DND-41 (cell line): ENCODE measurements at regions not wholly inside any gene's neighbourhood (a gene's known extent, or its start where the extent isn't known, plus 50 kb on each side); places are given as distances from the start of the nearest gene placed in this dataset.
"Not testable (repeated sequence)": the region's sequence is repeated elsewhere in the genome, so short reads cannot be mapped to it uniquely, and the experiment has no call there.

Experiments used
- ATAC-seq: fragments of 200-7000 bp; cut with Tn5 transposase; 3 replicates; pipeline ENCODE4 v1.9.1; 2021; ENCODE audit warnings: low read depth; ENCODE audit not compliant: insufficient read depth
- DNase-seq: peaks from one replicate; pipeline ENCODE4 v3.0.0-alpha.2; 2020
- H2AFZ ChIP-seq: 2 replicates; pipeline ENCODE4 v1.6.0; 2012; ENCODE audit warnings: low read depth, low read length
- H3K27ac ChIP-seq: 2 replicates; pipeline ENCODE4 v1.5.1; 2012; ENCODE audit warnings: low read length, inconsistent platforms
- H3K27me3 ChIP-seq: fragments of 200-600 bp; sonication (generic); 2 replicates; pipeline ENCODE4 v1.6.0; 2012; ENCODE audit warnings: low read length, mild to moderate bottlenecking, inconsistent platforms; ENCODE audit not compliant: insufficient read depth, poor library complexity
- H3K36me3 ChIP-seq: 2 replicates; pipeline ENCODE4 v1.5.1; 2012; ENCODE audit warnings: low read length, inconsistent platforms; ENCODE audit not compliant: insufficient read depth
- H3K4me1 ChIP-seq: 2 replicates; pipeline ENCODE4 v1.5.1; 2012; ENCODE audit warnings: mild to moderate bottlenecking, low read length; ENCODE audit not compliant: insufficient read depth
- H3K4me2 ChIP-seq: 2 replicates; pipeline ENCODE4 v1.6.0; 2012; ENCODE audit warnings: mild to moderate bottlenecking, moderate library complexity, low read length, inconsistent platforms; ENCODE audit not compliant: insufficient read depth
- H3K4me3 ChIP-seq, 2 experiments: fragments of 200-600 bp in 1 of 2; shearing (Covaris generic) in 1 of 2; 2 replicates each; pipeline ENCODE4 v1.5.1; 2012 to 2016; ENCODE audit warnings: inconsistent platforms in 2 of 2, low read length in 2 of 2, mild to moderate bottlenecking in 2 of 2, low read depth in 1 of 2, moderate library complexity in 1 of 2
- H3K79me2 ChIP-seq: 2 replicates; pipeline ENCODE4 v1.6.0; 2012; ENCODE audit warnings: low read length, inconsistent platforms; ENCODE audit not compliant: insufficient read depth
- H3K9ac ChIP-seq: 2 replicates; pipeline ENCODE4 v1.6.0; 2012; ENCODE audit warnings: low read depth, mild to moderate bottlenecking, inconsistent platforms, low read length, moderate library complexity
- H3K9me3 ChIP-seq: 2 replicates; pipeline ENCODE4 v1.5.1; 2012; ENCODE audit warnings: low read length, moderate library complexity, mild to moderate bottlenecking, inconsistent platforms; ENCODE audit not compliant: insufficient read depth, severe bottlenecking
- H4K20me1 ChIP-seq: 2 replicates; pipeline ENCODE4 v1.6.0; 2012; ENCODE audit warnings: low read length; ENCODE audit not compliant: insufficient read depth
- EZH2 ChIP-seq: IDR thresholded peaks from 3 replicates; pipeline ENCODE4 v1.6.1; 2012; ENCODE audit warnings: borderline replicate concordance, low read depth, mild to moderate bottlenecking, moderate library complexity, low read length, inconsistent platforms; ENCODE audit not compliant: severe bottlenecking
- TF ChIP-seq, protein P1 (sequence below): IDR thresholded peaks from 2 replicates; pipeline ENCODE4 v1.5.1; 2012; ENCODE audit warnings: borderline replicate concordance, low read length, moderate library complexity, mild to moderate bottlenecking; ENCODE audit not compliant: poor library complexity, severe bottlenecking; ENCODE audit errors: extremely low read depth

DNA sequence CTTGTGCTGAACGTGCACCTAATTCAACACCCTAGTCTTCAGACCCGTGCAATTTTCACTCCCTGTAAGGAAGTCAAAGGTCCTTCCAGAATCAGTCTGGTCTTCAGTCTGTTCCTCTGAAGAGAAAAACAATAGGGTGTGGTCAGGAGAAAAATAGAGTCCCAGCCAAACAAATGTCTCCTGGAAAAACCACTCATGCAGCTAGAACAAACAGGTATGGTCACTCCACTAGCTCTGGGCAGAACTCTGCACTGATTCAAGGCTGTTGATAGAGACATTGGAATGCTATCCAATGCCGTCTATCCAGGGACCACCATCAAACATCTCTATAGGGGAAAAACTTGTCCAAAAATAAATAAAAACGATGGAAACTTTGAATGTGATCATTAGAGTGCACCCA is 81.8 kb upstream of the MAP3K1 start:
- Histone ChIP-seq H2AFZ (no peak overlapping the region), H3K4me2 (no peak overlapping the region), H3K36me3 (no peaks in the 10 kb centered on the region), H3K79me2 (no peaks in the 10 kb centered on the region), H3K9ac (no peak overlapping the region), H3K4me1 (peaks cover 6% of the 10 kb centered on the region), H3K27ac (no peak overlapping the region), H3K27me3 (no peaks in the 10 kb centered on the region), H3K4me3 (no peak overlapping the region), H4K20me1 (no peaks in the 10 kb centered on the region), H3K9me3 (no peaks in the 10 kb centered on the region)
- ATAC-seq (no peak), DNase-seq (no peak)
- TF ChIP-seq, protein P1, sequence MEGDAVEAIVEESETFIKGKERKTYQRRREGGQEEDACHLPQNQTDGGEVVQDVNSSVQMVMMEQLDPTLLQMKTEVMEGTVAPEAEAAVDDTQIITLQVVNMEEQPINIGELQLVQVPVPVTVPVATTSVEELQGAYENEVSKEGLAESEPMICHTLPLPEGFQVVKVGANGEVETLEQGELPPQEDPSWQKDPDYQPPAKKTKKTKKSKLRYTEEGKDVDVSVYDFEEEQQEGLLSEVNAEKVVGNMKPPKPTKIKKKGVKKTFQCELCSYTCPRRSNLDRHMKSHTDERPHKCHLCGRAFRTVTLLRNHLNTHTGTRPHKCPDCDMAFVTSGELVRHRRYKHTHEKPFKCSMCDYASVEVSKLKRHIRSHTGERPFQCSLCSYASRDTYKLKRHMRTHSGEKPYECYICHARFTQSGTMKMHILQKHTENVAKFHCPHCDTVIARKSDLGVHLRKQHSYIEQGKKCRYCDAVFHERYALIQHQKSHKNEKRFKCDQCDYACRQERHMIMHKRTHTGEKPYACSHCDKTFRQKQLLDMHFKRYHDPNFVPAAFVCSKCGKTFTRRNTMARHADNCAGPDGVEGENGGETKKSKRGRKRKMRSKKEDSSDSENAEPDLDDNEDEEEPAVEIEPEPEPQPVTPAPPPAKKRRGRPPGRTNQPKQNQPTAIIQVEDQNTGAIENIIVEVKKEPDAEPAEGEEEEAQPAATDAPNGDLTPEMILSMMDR: no peak
- no peak for TF ChIP-seq EZH2

DNA sequence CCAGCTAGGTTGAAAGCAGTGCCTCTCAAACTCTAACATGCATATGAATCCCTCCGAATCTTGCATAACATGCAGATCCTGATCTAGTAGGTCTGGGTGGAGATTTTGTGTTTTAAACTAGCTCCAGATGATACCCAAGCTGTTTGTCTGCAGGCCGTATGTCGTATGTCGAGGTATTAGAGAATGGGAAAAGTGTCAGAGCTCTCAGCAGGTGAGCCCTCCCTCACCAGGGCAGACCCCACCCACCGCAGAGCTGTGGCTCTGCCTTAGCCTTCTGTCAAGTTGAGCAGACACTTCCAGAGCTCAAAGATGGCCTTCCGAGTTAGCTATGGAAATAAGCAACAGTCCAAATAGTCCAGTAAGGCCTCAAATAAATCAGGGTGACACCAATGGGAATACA is 83.2 kb upstream of the MAP3K1 start:
- H3K27ac ChIP-seq: no peak overlapping the region
- H3K4me1 ChIP-seq: peaks cover 6% of the 10 kb centered on the region
- H3K4me2 ChIP-seq: no peak overlapping the region
- H2AFZ ChIP-seq: no peak overlapping the region
- no peaks in the 10 kb centered on the region for H3K9me3 ChIP-seq
- TF ChIP-seq EZH2: no peak
- TF ChIP-seq, protein P1: no peak
- H3K4me3 ChIP-seq: no peak overlapping the region
- ATAC-seq (no peak), DNase-seq (no peak)
- no peak overlapping the region for H3K9ac ChIP-seq
- no peaks in the 10 kb centered on the region for H3K79me2 ChIP-seq
- H3K36me3 ChIP-seq: no peaks in the 10 kb centered on the region
- H4K20me1 ChIP-seq: no peaks in the 10 kb centered on the region
- peaks cover 3% of the 10 kb centered on the region for H3K27me3 ChIP-seq

DNA sequence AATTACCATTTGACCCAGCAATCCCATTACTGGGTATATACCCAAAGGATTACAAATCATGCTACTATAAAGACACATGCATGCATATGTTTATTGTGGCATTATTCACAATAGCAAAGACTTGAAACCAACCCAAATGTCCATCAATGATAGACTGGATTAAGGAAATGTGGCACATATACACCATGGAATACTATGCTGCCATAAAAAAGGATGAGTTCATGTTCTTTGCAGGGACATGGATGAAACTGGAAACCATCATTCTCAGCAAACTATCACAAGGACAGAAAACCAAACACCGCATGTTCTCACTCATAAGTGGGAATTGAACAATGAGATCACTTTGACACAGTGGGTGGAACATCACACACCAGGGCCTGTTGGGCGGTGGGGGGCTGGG is 83.9 kb upstream of the MAP3K1 start:
- H3K9me3 ChIP-seq, H3K4me2 ChIP-seq, H3K9ac ChIP-seq, DNase-seq, H3K79me2 ChIP-seq, H3K27ac ChIP-seq, H3K4me1 ChIP-seq, H3K27me3 ChIP-seq, H3K36me3 ChIP-seq, H4K20me1 ChIP-seq, ATAC-seq, H2AFZ ChIP-seq, H3K4me3 ChIP-seq: not testable (repeated sequence)

DNA sequence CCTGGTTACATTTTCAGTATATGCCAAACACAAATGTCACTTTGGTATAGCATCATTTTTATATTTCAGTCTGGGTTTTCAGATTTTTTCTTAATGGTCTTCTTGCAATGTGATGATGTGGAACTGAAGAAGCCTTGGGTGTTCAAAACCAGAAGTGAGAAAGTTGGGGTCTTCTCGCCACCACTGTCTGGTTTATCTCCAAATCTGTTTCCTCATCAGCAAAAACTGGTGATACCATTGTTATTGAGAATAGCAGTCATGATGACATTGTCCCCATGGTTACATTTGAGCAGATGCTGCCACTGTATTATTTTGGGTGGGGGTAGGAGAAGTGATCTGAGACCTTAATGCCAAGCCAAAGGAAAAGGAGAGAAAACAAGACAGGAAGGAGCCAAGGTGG is 85.9 kb upstream of the MAP3K1 start:
- no peak for ATAC-seq
- peaks cover 3% of the 10 kb centered on the region for H3K27me3 ChIP-seq

More for the DNA sequence above, 85.9 kb upstream of the MAP3K1 start:
- Histone ChIP-seq H3K9me3 (no peaks in the 10 kb centered on the region), H3K27ac (no peak overlapping the region), H3K9ac (no peak overlapping the region), H3K4me2 (no peak overlapping the region), H3K79me2 (no peaks in the 10 kb centered on the region), H4K20me1 (no peaks in the 10 kb centered on the region), H2AFZ (no peak overlapping the region), H3K36me3 (no peaks in the 10 kb centered on the region), H3K4me3 (no peak overlapping the region), H3K4me1 (no peaks in the 10 kb centered on the region)
- no peak for DNase-seq
- TF ChIP-seq EZH2: no peak
- TF ChIP-seq, protein P1: no peak
